ENCODE measurements at regions not wholly inside any gene's neighbourhood (a gene's known extent, or its start where the extent isn't known, plus 50 kb on each side); places are given as distances from the start of the nearest gene placed in this dataset.

GRCh38 chr6:88520017-88520338, 353.8 kb upstream of the CNR1 start:
- TF ChIP-seq POLR2A (IDR thresholded peaks at IDR 0.05) (no peak), CTCF (IDR thresholded peaks at IDR 0.05) (no peak)

Data from Peyer's patch (tissue), 4 donors.